ENCODE measurements at regions not wholly inside any gene's neighbourhood (a gene's known extent, or its start where the extent isn't known, plus 50 kb on each side); places are given as distances from the start of the nearest gene placed in this dataset.

DNA sequence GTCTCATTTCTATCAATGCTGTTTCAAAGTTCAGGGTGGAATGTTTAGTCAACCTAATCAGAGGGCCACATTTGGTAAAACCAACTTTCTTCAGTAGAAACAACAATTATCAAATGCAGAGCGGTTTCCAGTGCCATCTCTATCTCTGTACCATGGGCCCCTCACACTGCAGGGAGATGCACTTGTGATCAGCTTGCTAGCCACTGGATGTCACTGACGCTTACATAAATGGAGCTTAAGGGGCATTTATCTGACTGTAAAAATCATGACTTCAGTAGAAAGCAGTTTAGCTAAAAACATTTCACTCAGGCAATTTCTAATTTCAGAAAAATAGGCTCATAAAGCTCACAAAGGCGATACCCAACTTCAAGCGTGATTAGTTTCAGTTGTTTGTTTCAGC is 678.0 kb downstream of the ZEB2 start:
- TF ChIP-seq POLR2A (IDR thresholded peaks at IDR 0.05; ENCODE audit: low read depth, low read length) (no peak), TAF1 (IDR thresholded peaks at IDR 0.05; ENCODE audit: borderline replicate concordance, low read depth, low read length) (no peak)
